HEK293 (cell line): ENCODE measurements at regions not wholly inside any gene's neighbourhood (a gene's known extent, or its start where the extent isn't known, plus 50 kb on each side); places are given as distances from the start of the nearest gene placed in this dataset.

Experiments used
- CTCF ChIA-PET: fragments of 350-600 bp; formaldehyde crosslinking; extraction: SDS; loops from one replicate; lab custom pipeline; 2021; ENCODE audit warnings: antibody characterized with exemption; lab: Yijun Ruan, JAX
- POLR2A ChIA-PET: fragments of 300-600 bp; formaldehyde crosslinking; extraction: SDS; loops from one replicate; lab custom pipeline; 2020; ENCODE audit warnings: antibody characterized with exemption, inconsistent platforms; lab: Yijun Ruan, JAX
- H3K27ac ChIP-seq: fragments of 200-500 bp; sonication (Bioruptor generic); 2 replicates; pipeline ENCODE4 v1.5.1; 2014; ENCODE audit warnings: low read depth, low read length, control low read depth, inconsistent platforms; ENCODE audit errors: extremely low read depth
- H3K36me3 ChIP-seq, 2 experiments: fragments of 200-500 bp in 1 of 2; sonication (Bioruptor generic) in 1 of 2; 1 replicate in 1 of 2; 2 replicates in 1 of 2; pipeline ENCODE4 v1.5.1; 2014 to 2017; ENCODE audit warnings: inconsistent platforms in 2 of 2, low read length in 2 of 2; ENCODE audit not compliant: control insufficient read depth in 2 of 2, insufficient read depth in 1 of 2
- H3K4me1 ChIP-seq: fragments of 200-500 bp; sonication (Bioruptor generic); 2 replicates; pipeline ENCODE4 v1.5.1; 2014; ENCODE audit warnings: mild to moderate bottlenecking, low read length, inconsistent platforms; ENCODE audit not compliant: control insufficient read depth, insufficient read depth
- H3K4me3 ChIP-seq: 2 replicates; pipeline ENCODE4 v1.5.1; 2011; ENCODE audit warnings: low read depth, mild to moderate bottlenecking, control low read depth, low read length, moderate library complexity
- H3K9me3 ChIP-seq: fragments of 200-500 bp; sonication (Bioruptor generic); 2 replicates; pipeline ENCODE4 v1.5.1; 2014; ENCODE audit warnings: low read depth, low read length, inconsistent platforms; ENCODE audit not compliant: control insufficient read depth, insufficient read depth
- KLF16 ChIP-seq: fragments of 450-650 bp; formaldehyde crosslinking; IDR thresholded peaks from 2 replicates; pipeline ENCODE4 v1.5.1; 2017; ENCODE audit warnings: missing biosample characterization, missing genetic modification characterization
- KLF9 ChIP-seq: fragments of 450-650 bp; formaldehyde crosslinking; IDR thresholded peaks from 2 replicates; pipeline ENCODE4 v1.5.1; 2016; ENCODE audit warnings: missing biosample characterization, missing genetic modification characterization, low read depth
- MZF1 ChIP-seq: fragments of 450-650 bp; formaldehyde crosslinking; IDR thresholded peaks from 2 replicates; pipeline ENCODE4 v1.5.1; 2017; ENCODE audit warnings: missing biosample characterization, missing genetic modification characterization, borderline replicate concordance
- OSR2 ChIP-seq: fragments of 450-650 bp; formaldehyde crosslinking; IDR thresholded peaks from 2 replicates; pipeline ENCODE4 v1.5.1; 2016; ENCODE audit warnings: missing biosample characterization, missing genetic modification characterization
- OVOL3 ChIP-seq: fragments of 450-650 bp; formaldehyde crosslinking; IDR thresholded peaks from 2 replicates; pipeline ENCODE4 v1.5.1; 2016; ENCODE audit warnings: missing biosample characterization, missing genetic modification characterization
- PRDM1 ChIP-seq: fragments of 450-650 bp; formaldehyde crosslinking; IDR thresholded peaks from 2 replicates; pipeline ENCODE4; 2016; ENCODE audit warnings: missing biosample characterization, missing genetic modification characterization
- SALL2 ChIP-seq: fragments of 450-650 bp; formaldehyde crosslinking; IDR thresholded peaks from 2 replicates; pipeline ENCODE4 v1.5.0; 2017; ENCODE audit warnings: missing biosample characterization, mild to moderate bottlenecking, missing genetic modification characterization, borderline replicate concordance
- SP2 ChIP-seq: fragments of 450-650 bp; formaldehyde crosslinking; IDR thresholded peaks from 2 replicates; pipeline ENCODE4 v1.5.1; 2016; ENCODE audit warnings: missing biosample characterization, missing genetic modification characterization
- ZBTB44 ChIP-seq: fragments of 450-650 bp; IDR thresholded peaks from 2 replicates; pipeline ENCODE4 v1.5.1; 2018; ENCODE audit warnings: missing biosample characterization, mild to moderate bottlenecking, missing genetic modification characterization
- ZIC2 ChIP-seq: fragments of 450-650 bp; formaldehyde crosslinking; IDR thresholded peaks from 2 replicates; pipeline ENCODE4 v1.5.1; 2016; ENCODE audit warnings: missing biosample characterization, missing genetic modification characterization
- ZNF16 ChIP-seq: fragments of 450-650 bp; formaldehyde crosslinking; IDR thresholded peaks from 2 replicates; pipeline ENCODE4 v1.5.1; 2016; ENCODE audit warnings: low read depth, missing biosample characterization, missing genetic modification characterization
- ZNF19 ChIP-seq: fragments of 450-650 bp; formaldehyde crosslinking; IDR thresholded peaks from 2 replicates; pipeline ENCODE4; 2016; ENCODE audit warnings: missing biosample characterization, missing genetic modification characterization, low read depth
- ZNF335 ChIP-seq: fragments of 450-650 bp; formaldehyde crosslinking; conservative IDR thresholded peaks from 2 replicates; pipeline ENCODE4 v1.5.1; 2016; ENCODE audit warnings: missing biosample characterization, missing genetic modification characterization
- ZNF350 ChIP-seq: fragments of 450-650 bp; formaldehyde crosslinking; IDR thresholded peaks from 2 replicates; pipeline ENCODE4 v1.5.0; 2017; ENCODE audit warnings: missing biosample characterization, mild to moderate bottlenecking, missing genetic modification characterization
- ZNF366 ChIP-seq: fragments of 450-650 bp; formaldehyde crosslinking; conservative IDR thresholded peaks from 2 replicates; pipeline ENCODE4 v1.5.1; 2016; ENCODE audit warnings: missing biosample characterization, missing genetic modification characterization
- ZNF549 ChIP-seq: fragments of 450-650 bp; IDR thresholded peaks from 2 replicates; pipeline ENCODE4 v1.5.1; 2018; ENCODE audit warnings: missing biosample characterization, missing genetic modification characterization, mild to moderate bottlenecking, inconsistent platforms, moderate library complexity
- ZNF561 ChIP-seq: fragments of 450-650 bp; IDR thresholded peaks from 2 replicates; pipeline ENCODE4 v1.5.1; 2018; ENCODE audit warnings: missing biosample characterization, missing genetic modification characterization, borderline replicate concordance
- ZNF645 ChIP-seq: fragments of 450-650 bp; formaldehyde crosslinking; IDR thresholded peaks from 2 replicates; pipeline ENCODE4; 2016; ENCODE audit warnings: missing biosample characterization, missing genetic modification characterization
- ZNF747 ChIP-seq: fragments of 450-650 bp; formaldehyde crosslinking; IDR thresholded peaks from 2 replicates; pipeline ENCODE4 v1.5.1; 2016; ENCODE audit warnings: missing biosample characterization, missing genetic modification characterization
- ZNF76 ChIP-seq: fragments of 450-650 bp; formaldehyde crosslinking; IDR thresholded peaks from 2 replicates; pipeline ENCODE4; 2016; ENCODE audit warnings: low read depth, missing biosample characterization, missing genetic modification characterization, borderline replicate concordance
- ZNF768 ChIP-seq: fragments of 450-650 bp; formaldehyde crosslinking; IDR thresholded peaks from 2 replicates; pipeline ENCODE4 v1.5.1; 2018; ENCODE audit warnings: missing biosample characterization, mild to moderate bottlenecking, missing genetic modification characterization
- ZNF777 ChIP-seq: fragments of 450-650 bp; formaldehyde crosslinking; IDR thresholded peaks from 2 replicates; pipeline ENCODE4 v1.5.1; 2017; ENCODE audit warnings: missing biosample characterization, missing genetic modification characterization, borderline replicate concordance
- ZNF792 ChIP-seq: fragments of 450-650 bp; formaldehyde crosslinking; IDR thresholded peaks from 2 replicates; pipeline ENCODE4 v1.5.1; 2016; ENCODE audit warnings: missing biosample characterization, missing genetic modification characterization
- ZSCAN16 ChIP-seq: fragments of 450-650 bp; formaldehyde crosslinking; IDR thresholded peaks from 2 replicates; pipeline ENCODE4 v1.5.1; 2016; ENCODE audit warnings: missing biosample characterization, missing genetic modification characterization
- TF ChIP-seq, protein P1 (sequence below): fragments of 450-650 bp; formaldehyde crosslinking; IDR thresholded peaks from 2 replicates; pipeline ENCODE4 v1.5.1; 2016; ENCODE audit warnings: missing biosample characterization, missing genetic modification characterization
- TF ChIP-seq, protein P2 (sequence below): fragments of 450-650 bp; formaldehyde crosslinking; IDR thresholded peaks from 2 replicates; pipeline ENCODE4 v1.5.1; 2017; ENCODE audit warnings: missing biosample characterization, missing genetic modification characterization
- TF ChIP-seq, protein P3 (sequence below): fragments of 450-650 bp; formaldehyde crosslinking; IDR thresholded peaks from 2 replicates; pipeline ENCODE4 v1.5.1; 2016; ENCODE audit warnings: missing biosample characterization, missing genetic modification characterization

DNA sequence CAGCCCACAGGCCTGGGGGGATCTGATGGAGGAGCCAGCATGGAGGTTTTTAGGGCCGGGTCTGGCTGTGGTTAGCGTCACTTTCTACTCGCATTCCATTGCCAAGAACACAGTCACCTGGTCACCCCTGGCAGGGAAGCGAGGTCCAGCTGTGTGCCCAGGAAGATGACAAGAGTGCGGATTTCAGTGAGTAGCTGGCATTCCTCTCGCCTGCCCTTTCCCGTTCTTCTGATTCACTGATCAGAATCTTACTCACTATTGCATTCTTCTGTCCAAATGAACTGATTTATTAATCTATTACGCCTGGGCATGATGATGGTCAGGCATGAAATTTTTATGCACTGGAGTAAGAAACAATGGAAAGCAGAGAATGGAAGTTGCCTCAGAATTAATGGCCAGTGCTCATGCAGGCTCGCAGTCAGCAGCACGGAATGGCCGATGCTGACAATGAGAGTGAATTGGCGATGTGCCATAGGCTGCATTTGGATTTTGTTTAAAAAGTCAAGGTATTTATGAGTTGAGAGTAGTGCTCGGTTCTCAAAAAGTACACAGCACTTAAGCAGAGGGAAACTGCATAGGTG lies 76.4 kb upstream of the MGAT5 start:
- TF ChIP-seq ZNF768 (no peak), ZNF335 (tag by site-specific recombination) (no peak), ZNF76 (no peak), ZNF747 (tag by site-specific recombination) (no peak), KLF9 (tag by site-specific recombination) (no peak), ZBTB44 (tag by site-specific recombination) (0 out of 2 replicates have a peak, but pooled peaks have one; percentile 9), PRDM1 (tag by site-specific recombination) (peak; percentile 34; the same call in 1 of the 2 replicates), ZNF19 (tag by site-specific recombination) (no peak), ZNF366 (tag by site-specific recombination) (no peak), ZNF777 (tag by site-specific recombination) (no peak), ZNF350 (tag by site-specific recombination) (no peak), ZNF645 (no peak), ZNF549 (tag by site-specific recombination) (no peak), SALL2 (tag by site-specific recombination) (no peak), ZNF561 (tag by site-specific recombination) (no peak), ZNF16 (no peak), MZF1 (no peak), ZSCAN16 (tag by site-specific recombination) (no peak), ZIC2 (0 out of 2 replicates have a peak, but pooled peaks have one; percentile 7), SP2 (tag by site-specific recombination) (no peak), KLF16 (tag by site-specific recombination) (no peak), OVOL3 (tag by site-specific recombination) (no peak), ZNF792 (tag by site-specific recombination) (no peak), OSR2 (tag by site-specific recombination) (no peak)
- TF ChIP-seq, protein P1, sequence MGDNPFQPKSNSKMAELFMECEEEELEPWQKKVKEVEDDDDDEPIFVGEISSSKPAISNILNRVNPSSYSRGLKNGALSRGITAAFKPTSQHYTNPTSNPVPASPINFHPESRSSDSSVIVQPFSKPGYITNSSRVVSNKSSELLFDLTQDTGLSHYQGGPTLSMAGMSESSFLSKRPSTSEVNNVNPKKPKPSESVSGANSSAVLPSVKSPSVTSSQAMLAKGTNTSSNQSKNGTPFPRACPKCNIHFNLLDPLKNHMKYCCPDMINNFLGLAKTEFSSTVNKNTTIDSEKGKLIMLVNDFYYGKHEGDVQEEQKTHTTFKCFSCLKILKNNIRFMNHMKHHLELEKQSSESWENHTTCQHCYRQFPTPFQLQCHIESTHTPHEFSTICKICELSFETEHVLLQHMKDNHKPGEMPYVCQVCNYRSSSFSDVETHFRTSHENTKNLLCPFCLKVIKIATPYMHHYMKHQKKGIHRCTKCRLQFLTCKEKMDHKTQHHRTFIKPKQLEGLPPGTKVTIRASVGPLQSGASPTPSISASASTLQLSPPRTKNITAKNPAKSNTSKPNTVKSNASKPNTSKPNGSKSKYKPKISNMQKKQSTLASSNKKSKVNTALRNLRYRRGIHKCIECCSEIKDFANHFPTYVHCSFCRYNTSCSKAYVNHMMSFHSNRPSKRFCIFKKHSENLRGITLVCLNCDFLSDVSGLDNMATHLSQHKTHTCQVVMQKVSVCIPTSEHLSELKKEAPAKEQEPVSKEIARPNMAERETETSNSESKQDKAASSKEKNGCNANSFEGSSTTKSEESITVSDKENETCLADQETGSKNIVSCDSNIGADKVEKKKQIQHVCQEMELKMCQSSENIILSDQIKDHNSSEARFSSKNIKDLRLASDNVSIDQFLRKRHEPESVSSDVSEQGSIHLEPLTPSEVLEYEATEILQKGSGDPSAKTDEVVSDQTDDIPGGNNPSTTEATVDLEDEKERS (tag by site-specific recombination): no peak
- TF ChIP-seq, protein P2, sequence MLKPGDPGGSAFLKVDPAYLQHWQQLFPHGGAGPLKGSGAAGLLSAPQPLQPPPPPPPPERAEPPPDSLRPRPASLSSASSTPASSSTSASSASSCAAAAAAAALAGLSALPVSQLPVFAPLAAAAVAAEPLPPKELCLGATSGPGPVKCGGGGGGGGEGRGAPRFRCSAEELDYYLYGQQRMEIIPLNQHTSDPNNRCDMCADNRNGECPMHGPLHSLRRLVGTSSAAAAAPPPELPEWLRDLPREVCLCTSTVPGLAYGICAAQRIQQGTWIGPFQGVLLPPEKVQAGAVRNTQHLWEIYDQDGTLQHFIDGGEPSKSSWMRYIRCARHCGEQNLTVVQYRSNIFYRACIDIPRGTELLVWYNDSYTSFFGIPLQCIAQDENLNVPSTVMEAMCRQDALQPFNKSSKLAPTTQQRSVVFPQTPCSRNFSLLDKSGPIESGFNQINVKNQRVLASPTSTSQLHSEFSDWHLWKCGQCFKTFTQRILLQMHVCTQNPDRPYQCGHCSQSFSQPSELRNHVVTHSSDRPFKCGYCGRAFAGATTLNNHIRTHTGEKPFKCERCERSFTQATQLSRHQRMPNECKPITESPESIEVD (tag by site-specific recombination): peak; percentile 53
- TF ChIP-seq, protein P3, sequence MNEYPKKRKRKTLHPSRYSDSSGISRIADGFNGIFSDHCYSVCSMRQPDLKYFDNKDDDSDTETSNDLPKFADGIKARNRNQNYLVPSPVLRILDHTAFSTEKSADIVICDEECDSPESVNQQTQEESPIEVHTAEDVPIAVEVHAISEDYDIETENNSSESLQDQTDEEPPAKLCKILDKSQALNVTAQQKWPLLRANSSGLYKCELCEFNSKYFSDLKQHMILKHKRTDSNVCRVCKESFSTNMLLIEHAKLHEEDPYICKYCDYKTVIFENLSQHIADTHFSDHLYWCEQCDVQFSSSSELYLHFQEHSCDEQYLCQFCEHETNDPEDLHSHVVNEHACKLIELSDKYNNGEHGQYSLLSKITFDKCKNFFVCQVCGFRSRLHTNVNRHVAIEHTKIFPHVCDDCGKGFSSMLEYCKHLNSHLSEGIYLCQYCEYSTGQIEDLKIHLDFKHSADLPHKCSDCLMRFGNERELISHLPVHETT (tag by site-specific recombination): no peak
- Histone ChIP-seq H3K4me3 (no peak overlapping the region), H3K9me3 (no peaks in the 10 kb centered on the region), H3K27ac (no peak overlapping the region; the same call in 1 of the 2 replicates), H3K4me1 (peaks cover 14% of the 10 kb centered on the region), H3K36me3 (no peaks in the 10 kb centered on the region)
- ChIA-PET CTCF (no interaction called here), POLR2A (no interaction called here)
